CD14-positive monocyte (primary cell): ENCODE measurements at regions not wholly inside any gene's neighbourhood (a gene's known extent, or its start where the extent isn't known, plus 50 kb on each side); places are given as distances from the start of the nearest gene placed in this dataset.

ENCODE experiments used
- DNase-seq, 3 donors: peaks; one replicate each; pipeline ENCODE4 v3.0.0-alpha.2; 2011 to 2022
- H2AFZ ChIP-seq: 2 replicates; pipeline ENCODE4 v1.6.0; 2012; ENCODE audit warnings: mild to moderate bottlenecking, low read depth, low read length, inconsistent platforms; ENCODE audit not compliant: insufficient read depth, poor library complexity, severe bottlenecking
- H3K27ac ChIP-seq, 2 donors: 1 replicate in 1 of 2; 2 replicates in 1 of 2; pipeline ENCODE4 v1.5.1; 2012 to 2013; ENCODE audit warnings: low read length in 2 of 2, control low read depth in 1 of 2, inconsistent platforms in 1 of 2, low read depth in 1 of 2, mild to moderate bottlenecking in 1 of 2
- H3K27me3 ChIP-seq, 2 donors: one replicate each; pipeline versions ENCODE4 v1.6.0 to v1.6.1; 2011 to 2013; ENCODE audit warnings: low read length in 2 of 2; ENCODE audit not compliant: control insufficient read depth in 2 of 2, insufficient read depth in 2 of 2
- H3K36me3 ChIP-seq, 2 donors: replicated peaks in 1 of 2; 1 replicate in 1 of 2; 2 replicates in 1 of 2; pipeline versions ENCODE4 v1.5.1 to v1.6.1; 2012 to 2013; ENCODE audit warnings: low read length in 2 of 2, control low read depth in 1 of 2, inconsistent platforms in 1 of 2, mild to moderate bottlenecking in 1 of 2; ENCODE audit not compliant: insufficient read depth in 2 of 2, control insufficient read depth in 1 of 2
- H3K4me1 ChIP-seq, 2 donors: 1 replicate in 1 of 2; 2 replicates in 1 of 2; pipeline versions ENCODE4 v1.5.1 to v1.6.1; 2012 to 2013; ENCODE audit warnings: low read length in 2 of 2, control low read depth in 1 of 2, inconsistent platforms in 1 of 2, mild to moderate bottlenecking in 1 of 2, moderate library complexity in 1 of 2; ENCODE audit not compliant: insufficient read depth in 2 of 2, control insufficient read depth in 1 of 2
- H3K4me2 ChIP-seq: replicated peaks from 2 replicates; pipeline ENCODE3; 2012; ENCODE audit warnings: low read length, moderate library complexity, mild to moderate bottlenecking; ENCODE audit not compliant: poor library complexity, severe bottlenecking; ENCODE audit errors: extremely low read depth
- H3K4me3 ChIP-seq, 3 experiments: fragments of 200-600 bp in 1 of 3; sonication (generic) in 1 of 3; replicated peaks in 1 of 3; 1 replicate in 2 of 3; 2 replicates in 1 of 3; pipeline ENCODE4 v1.5.1; 2011 to 2013; ENCODE audit warnings: low read length in 3 of 3, mild to moderate bottlenecking in 3 of 3, control low read depth in 2 of 3, low read depth in 2 of 3, inconsistent platforms in 1 of 3, moderate library complexity in 1 of 3
- H3K79me2 ChIP-seq: 2 replicates; pipeline ENCODE4 v1.6.0; 2012; ENCODE audit warnings: mild to moderate bottlenecking, control low read depth, inconsistent platforms, low read length, moderate library complexity; ENCODE audit not compliant: insufficient read depth
- H3K9ac ChIP-seq: 2 replicates; pipeline ENCODE4 v1.6.0; 2017; ENCODE audit warnings: low read length, mild to moderate bottlenecking; ENCODE audit not compliant: insufficient read depth, poor library complexity, severe bottlenecking
- H3K9me3 ChIP-seq, 2 donors: replicated peaks in 1 of 2; 1 replicate in 1 of 2; 2 replicates in 1 of 2; pipeline versions ENCODE4 v1.5.1 to v1.6.1; 2012 to 2013; ENCODE audit warnings: low read length in 2 of 2, control low read depth in 1 of 2; ENCODE audit not compliant: control insufficient read depth in 1 of 2, insufficient read depth in 1 of 2
- H4K20me1 ChIP-seq: 2 replicates; pipeline ENCODE4 v1.6.0; 2012; ENCODE audit warnings: mild to moderate bottlenecking, low read length, control low read depth, moderate library complexity; ENCODE audit not compliant: insufficient read depth
- H3K27ac Mint-ChIP-seq, 7 donors: one replicate each; pipeline ENCODE4 v1.8.0; 2020; ENCODE audit warnings: mild to moderate bottlenecking in 7 of 7, mixed read lengths in 7 of 7, moderate library complexity in 6 of 7, inconsistent platforms in 2 of 7
- H3K27me3 Mint-ChIP-seq, 3 donors: one replicate each; pipeline ENCODE4 v1.8.0; 2021 to 2022; ENCODE audit warnings: low read depth in 3 of 3, mild to moderate bottlenecking in 3 of 3, mixed read lengths in 3 of 3, moderate library complexity in 3 of 3, inconsistent platforms in 1 of 3
- H3K36me3 Mint-ChIP-seq, 2 donors: one replicate each; pipeline ENCODE4 v1.8.0; 2020; ENCODE audit warnings: mixed read lengths in 2 of 2, inconsistent platforms in 1 of 2, mild to moderate bottlenecking in 1 of 2
- H3K4me1 Mint-ChIP-seq: one replicate; pipeline ENCODE4 v1.8.0; 2020; ENCODE audit warnings: mild to moderate bottlenecking, mixed read lengths
- H3K4me3 Mint-ChIP-seq, 2 donors: one replicate each; pipeline ENCODE4 v1.8.0; 2020; ENCODE audit warnings: mild to moderate bottlenecking in 2 of 2, mixed read lengths in 2 of 2, moderate library complexity in 1 of 2
- H3K9me3 Mint-ChIP-seq, 7 donors: one replicate each; pipeline ENCODE4 v1.8.0; 2020 to 2022; ENCODE audit warnings: mixed read lengths in 7 of 7, mild to moderate bottlenecking in 6 of 7, moderate library complexity in 6 of 7, inconsistent platforms in 2 of 7
- CTCF ChIP-seq: fragments of 200-600 bp; IDR thresholded peaks from one replicate; pipeline ENCODE4 v1.8.0; 2022; ENCODE audit warnings: antibody characterized with exemption, mild to moderate bottlenecking
- WGBS: methylation state at CpG from one replicate; pipeline ENCODE4 v1.1.5; 2013; ENCODE audit warnings: missing lambda C conversion rate; ENCODE audit not compliant: insufficient coverage; 5-methylcytosine and 5-hydroxymethylcytosine counted together
- intact Hi-C, 2 donors: fragments of 100-400 bp; cut with micrococcal nuclease; formaldehyde crosslinking; loops; one replicate each; pipeline versions ENCODE4 v1.15.0 to v1.15.1; 2023

GRCh38 chr7:36019538-36019937 is 133.5 kb upstream of the EEPD1 start:
- Histone ChIP-seq H3K9me3 (peaks cover 0 to 5% of the 10 kb centered on the region in 2 donors), H2AFZ (no peak overlapping the region), H3K9ac (no peak overlapping the region), H4K20me1 (no peaks in the 10 kb centered on the region), H3K4me1 (no peaks in the 10 kb centered on the region), H3K36me3 (no peaks in the 10 kb centered on the region), H3K27ac (no peak overlapping the region), H3K27me3 (no peaks in the 10 kb centered on the region), H3K4me2 (no peak overlapping the region), H3K79me2 (no peaks in the 10 kb centered on the region), H3K4me3 (no peak overlapping the region)
- intact Hi-C loops = no loop called here
- Mint-ChIP-seq H3K27ac (no peak overlapping the region), H3K27me3 (peaks cover 2 to 7% (median 2%) of the 10 kb centered on the region in 3 donors), H3K4me3 (no peak overlapping the region), H3K36me3 (no peaks in the 10 kb centered on the region), H3K9me3 (peaks cover 0 to 3% (median 0%) of the 10 kb centered on the region in 7 donors), H3K4me1 (peaks cover 5% of the 10 kb centered on the region)
- no peak for TF ChIP-seq CTCF
- 100% methylated on average over 4 of the region's 4 CpGs for WGBS
- no peak for DNase-seq

DNA sequence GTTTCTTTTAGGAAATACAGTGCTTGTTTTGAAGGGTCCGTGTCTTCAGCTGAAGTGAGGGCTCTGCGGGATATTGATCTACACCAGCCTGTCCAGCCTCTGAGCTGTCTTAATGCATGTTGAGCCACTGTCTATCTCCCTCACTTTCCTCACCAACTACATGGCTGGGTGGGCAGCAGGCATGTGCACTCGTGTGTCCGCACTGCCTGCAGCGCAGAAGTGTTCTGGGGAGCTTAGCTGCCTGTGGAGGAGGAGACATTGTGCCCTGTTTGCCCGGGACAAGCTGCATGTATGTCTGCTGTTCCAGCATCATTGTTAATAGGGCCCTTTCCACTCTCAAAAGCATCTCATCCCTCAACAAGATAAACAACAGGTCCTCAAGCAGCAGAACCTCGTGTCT is 133.1 kb upstream of the EEPD1 start:
- H2AFZ ChIP-seq = no peak overlapping the region
- peaks cover 2 to 7% (median 2%) of the 10 kb centered on the region in 3 donors for H3K27me3 Mint-ChIP-seq
- H3K27me3 ChIP-seq = no peaks in the 10 kb centered on the region
- TF ChIP-seq CTCF = no peak
- no peak overlapping the region for H3K4me2 ChIP-seq
- H3K27ac Mint-ChIP-seq = no peak overlapping the region
- H3K36me3 Mint-ChIP-seq = no peaks in the 10 kb centered on the region
- no peak overlapping the region for H3K4me3 ChIP-seq
- 100% methylated on average over 3 of the region's 7 CpGs for WGBS
- DNase-seq = no peak
- intact Hi-C loops = no loop called here
- H3K27ac ChIP-seq = no peak overlapping the region
- no peak overlapping the region for H3K9ac ChIP-seq
- peaks cover 0 to 2% of the 10 kb centered on the region in 2 donors for H3K9me3 ChIP-seq
- H3K4me1 Mint-ChIP-seq = peaks cover 5% of the 10 kb centered on the region
- no peak overlapping the region for H3K4me3 Mint-ChIP-seq
- H4K20me1 ChIP-seq = no peaks in the 10 kb centered on the region
- H3K4me1 ChIP-seq = no peaks in the 10 kb centered on the region
- peaks cover 0 to 3% (median 0%) of the 10 kb centered on the region in 7 donors for H3K9me3 Mint-ChIP-seq
- no peaks in the 10 kb centered on the region for H3K79me2 ChIP-seq
- no peaks in the 10 kb centered on the region for H3K36me3 ChIP-seq
